GM06990 (cell line): ENCODE measurements at regions not wholly inside any gene's neighbourhood (a gene's known extent, or its start where the extent isn't known, plus 50 kb on each side); places are given as distances from the start of the nearest gene placed in this dataset.

ENCODE experiments used
- DNase-seq: peaks from one replicate; pipeline ENCODE4 v3.0.0-alpha.2; 2011; ENCODE audit not compliant: insufficient read length; ENCODE audit errors: extremely low read depth
- H3K27me3 ChIP-seq: replicated peaks from 2 replicates; pipeline ENCODE4 v1.6.0; 2011; ENCODE audit warnings: low read length; ENCODE audit not compliant: control insufficient read depth, insufficient read depth
- H3K36me3 ChIP-seq: 2 replicates; pipeline ENCODE4 v1.5.1; 2011; ENCODE audit warnings: low read length; ENCODE audit not compliant: control insufficient read depth, insufficient read depth
- H3K4me3 ChIP-seq: replicated peaks from 2 replicates; pipeline ENCODE4 v1.5.1; 2011; ENCODE audit warnings: low read depth, mild to moderate bottlenecking, control low read depth, low read length
- CTCF ChIP-seq: IDR thresholded peaks from 2 replicates; pipeline ENCODE4 v1.5.1; 2011; ENCODE audit warnings: low read length, control low read depth, mild to moderate bottlenecking, inconsistent platforms; ENCODE audit not compliant: insufficient read depth, poor library complexity, severe bottlenecking

GRCh38 chr7:52705768-52706167 is 329.7 kb upstream of the POM121L12 start:
- Histone ChIP-seq H3K36me3 (no peaks in the 10 kb centered on the region), H3K27me3 (no peaks in the 10 kb centered on the region), H3K4me3 (no peak overlapping the region)
- DNase-seq = no peak
- no peak for TF ChIP-seq CTCF

GRCh38 chr7:52700349-52700748 is 335.1 kb upstream of the POM121L12 start:
- Histone ChIP-seq H3K4me3 (no peak overlapping the region), H3K36me3 (no peaks in the 10 kb centered on the region), H3K27me3 (no peaks in the 10 kb centered on the region)
- DNase-seq = no peak
- TF ChIP-seq CTCF = no peak

GRCh38 chr7:52695973-52696595 is 339.3 kb upstream of the POM121L12 start:
- DNase-seq = no peak
- no peak overlapping the region for H3K4me3 ChIP-seq
- no peaks in the 10 kb centered on the region for H3K27me3 ChIP-seq
- TF ChIP-seq CTCF = no peak
- no peaks in the 10 kb centered on the region for H3K36me3 ChIP-seq

GRCh38 chr7:52691257-52691656 is 344.2 kb upstream of the POM121L12 start:
- Histone ChIP-seq H3K27me3 (no peaks in the 10 kb centered on the region), H3K36me3 (no peaks in the 10 kb centered on the region), H3K4me3 (no peak overlapping the region)
- TF ChIP-seq CTCF = no peak
- no peak for DNase-seq

GRCh38 chr7:52689912-52690311 is 345.5 kb upstream of the POM121L12 start:
- DNase-seq = no peak
- TF ChIP-seq CTCF = no peak
- Histone ChIP-seq H3K4me3 (no peak overlapping the region), H3K27me3 (no peaks in the 10 kb centered on the region), H3K36me3 (no peaks in the 10 kb centered on the region)

- H3K4me3 ChIP-seq = no peak overlapping the region
- H3K36me3 ChIP-seq = no peaks in the 10 kb centered on the region
- no peak for TF ChIP-seq CTCF
- no peaks in the 10 kb centered on the region for H3K27me3 ChIP-seq
- DNase-seq = no peak
These were observed 350.1 kb upstream of the POM121L12 start for GRCh38 chr7:52685333-52685732.
